Tibial artery (tissue), 4 donors: ENCODE measurements at regions not wholly inside any gene's neighbourhood (a gene's known extent, or its start where the extent isn't known, plus 50 kb on each side); places are given as distances from the start of the nearest gene placed in this dataset.

Source experiments
- DNase-seq, 2 donors: peaks; one replicate each; pipeline ENCODE4 v3.0.0-alpha.2; 2019
- H3K27ac ChIP-seq, 2 donors: fragments of 200-600 bp; sonication (generic) in 1 of 2; 1 replicate in 1 of 2; 2 replicates in 1 of 2; pipeline ENCODE4 v1.5.1; 2018 to 2019; ENCODE audit warnings: mild to moderate bottlenecking in 1 of 2
- H3K27me3 ChIP-seq, 2 donors: fragments of 200-600 bp; sonication (generic) in 1 of 2; one replicate each; pipeline versions ENCODE4 v1.5.1 to v1.6.0; 2016 to 2019
- H3K36me3 ChIP-seq, 3 donors: fragments of 200-600 bp; sonication (generic) in 2 of 3; one replicate each; pipeline ENCODE4 v1.5.1; 2016 to 2019; ENCODE audit warnings: mild to moderate bottlenecking in 2 of 3
- H3K4me1 ChIP-seq, 4 donors: fragments of 200-600 bp; sonication (generic) in 2 of 4; 1 replicate in 3 of 4; 2 replicates in 1 of 4; pipeline ENCODE4 v1.5.1; 2016 to 2019
- H3K4me3 ChIP-seq, 2 donors: fragments of 200-600 bp; sonication (generic) in 1 of 2; 1 replicate in 1 of 2; 2 replicates in 1 of 2; pipeline ENCODE4 v1.5.1; 2018 to 2019; ENCODE audit warnings: mild to moderate bottlenecking in 2 of 2
- H3K9me3 ChIP-seq, 3 donors: fragments of 200-600 bp; sonication (generic) in 1 of 3; one replicate each; pipeline ENCODE4 v1.5.1; 2016 to 2019
- CTCF ChIP-seq, 2 experiments: fragments of 200-600 bp in 1 of 2; fragments of 450-650 bp in 1 of 2; IDR thresholded peaks; one replicate each; pipeline ENCODE4 v1.5.1; 2017 to 2019; ENCODE audit warnings: antibody characterized with exemption in 2 of 2, mild to moderate bottlenecking in 1 of 2, moderate library complexity in 1 of 2
- intact Hi-C: fragments of 100-400 bp; cut with DNase I; formaldehyde crosslinking; loops from one replicate; pipeline ENCODE4 v1.15.0; 2023; ENCODE audit warnings: low total_unique reads

GRCh38 chr2:16373341-16373740 lies 292.3 kb downstream of the CYRIA start:
- TF ChIP-seq CTCF (IDR thresholded peaks at IDR 0.05): no peak
- intact Hi-C loops: no loop called here
- DNase-seq: no peak

GRCh38 chr2:16371751-16372150 lies 293.9 kb downstream of the CYRIA start:
- H3K4me3 ChIP-seq: no peak overlapping the region
- DNase-seq: no peak
- H3K27ac ChIP-seq: no peak overlapping the region
- no peak for TF ChIP-seq CTCF (IDR thresholded peaks at IDR 0.05)
- no peaks in the 10 kb centered on the region for H3K4me1 ChIP-seq
- H3K27me3 ChIP-seq: no peaks in the 10 kb centered on the region
- H3K36me3 ChIP-seq: no peaks in the 10 kb centered on the region
- no peaks in the 10 kb centered on the region for H3K9me3 ChIP-seq
- intact Hi-C loops: no loop called here

More at GRCh38 chr2:16373341-16373740, 292.3 kb downstream of the CYRIA start:
- Histone ChIP-seq H3K27me3 (no peaks in the 10 kb centered on the region), H3K27ac (no peak overlapping the region), H3K4me1 (no peaks in the 10 kb centered on the region), H3K36me3 (no peaks in the 10 kb centered on the region), H3K9me3 (no peaks in the 10 kb centered on the region), H3K4me3 (no peak overlapping the region)

GRCh38 chr2:16368951-16369350 lies 296.7 kb downstream of the CYRIA start:
- intact Hi-C loops: no loop called here
- Histone ChIP-seq H3K4me1 (no peaks in the 10 kb centered on the region), H3K4me3 (no peak overlapping the region), H3K27ac (no peak overlapping the region), H3K9me3 (no peaks in the 10 kb centered on the region), H3K36me3 (no peaks in the 10 kb centered on the region), H3K27me3 (no peaks in the 10 kb centered on the region)
- no peak for TF ChIP-seq CTCF (IDR thresholded peaks at IDR 0.05)
- no peak for DNase-seq

- no peaks in the 10 kb centered on the region for H3K36me3 ChIP-seq
- no peak for DNase-seq
- H3K4me3 ChIP-seq: no peak overlapping the region
- H3K9me3 ChIP-seq: no peaks in the 10 kb centered on the region
- H3K4me1 ChIP-seq: no peaks in the 10 kb centered on the region
- no peaks in the 10 kb centered on the region for H3K27me3 ChIP-seq
- intact Hi-C loops: no loop called here
- H3K27ac ChIP-seq: no peak overlapping the region
- no peak for TF ChIP-seq CTCF (IDR thresholded peaks at IDR 0.05)
Measured at GRCh38 chr2:16368328-16368727, 297.3 kb downstream of the CYRIA start.

- no peaks in the 10 kb centered on the region for H3K4me1 ChIP-seq
- no peak for TF ChIP-seq CTCF (IDR thresholded peaks at IDR 0.05)
Measured at GRCh38 chr2:16365366-16365765, 300.3 kb downstream of the CYRIA start.

GRCh38 chr2:16363581-16363980 lies 302.1 kb downstream of the CYRIA start:
- Histone ChIP-seq H3K27ac (no peak overlapping the region), H3K4me3 (no peak overlapping the region), H3K4me1 (no peaks in the 10 kb centered on the region), H3K36me3 (no peaks in the 10 kb centered on the region), H3K27me3 (no peaks in the 10 kb centered on the region), H3K9me3 (no peaks in the 10 kb centered on the region)
- no peak for DNase-seq
- TF ChIP-seq CTCF (IDR thresholded peaks at IDR 0.05): no peak
- intact Hi-C loops: no loop called here

More at GRCh38 chr2:16365366-16365765, 300.3 kb downstream of the CYRIA start:
- H3K27me3 ChIP-seq: no peaks in the 10 kb centered on the region
- H3K4me3 ChIP-seq: no peak overlapping the region
- H3K36me3 ChIP-seq: no peaks in the 10 kb centered on the region
- H3K27ac ChIP-seq: no peak overlapping the region
- H3K9me3 ChIP-seq: no peaks in the 10 kb centered on the region
- intact Hi-C loops: no loop called here
- DNase-seq: no peak
